ENCODE measurements at regions not wholly inside any gene's neighbourhood (a gene's known extent, or its start where the extent isn't known, plus 50 kb on each side); places are given as distances from the start of the nearest gene placed in this dataset.

DNA sequence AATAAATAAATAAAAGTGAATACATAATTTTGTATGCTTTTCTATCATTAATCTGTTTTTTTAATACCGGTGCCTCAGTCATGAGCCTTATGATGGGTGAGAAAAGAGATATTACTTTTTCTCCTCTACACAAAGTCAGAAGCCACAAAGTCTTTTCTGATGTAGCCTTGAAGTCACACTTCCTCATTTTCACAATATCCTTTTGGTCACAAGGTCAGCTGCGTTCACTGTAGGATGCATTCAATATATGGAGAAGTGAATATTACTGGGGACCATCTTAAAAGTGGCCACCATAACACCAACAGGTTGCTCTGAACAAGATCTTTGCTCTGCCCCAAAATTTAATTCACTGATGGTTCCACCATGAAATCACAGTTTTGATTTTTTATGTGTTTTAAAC is 83.3 kb upstream of the TNR start:
- no peak for DNase-seq (ENCODE audit: low read depth, low spot score)

DNA sequence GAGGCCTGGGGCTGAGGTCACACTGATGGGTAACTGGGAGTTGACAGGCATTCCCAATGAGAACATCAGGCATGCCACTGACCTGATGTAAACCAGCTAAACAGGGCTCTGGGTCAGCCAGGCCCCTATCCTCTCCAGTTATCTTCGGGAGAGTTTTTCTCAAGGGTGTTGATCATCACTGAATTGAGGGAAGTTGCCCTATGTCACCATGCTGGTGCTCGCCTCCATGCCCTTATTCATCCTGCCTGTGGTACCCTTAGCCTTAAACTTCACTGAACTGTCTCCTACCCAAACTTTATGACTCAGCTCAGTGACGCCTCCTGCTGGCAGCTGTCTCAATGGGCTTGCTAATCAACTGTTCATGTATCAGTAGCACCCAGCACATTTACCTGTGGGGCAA is 80.7 kb upstream of the TNR start:
- no peak for DNase-seq (ENCODE audit: low read depth, low spot score)

DNA sequence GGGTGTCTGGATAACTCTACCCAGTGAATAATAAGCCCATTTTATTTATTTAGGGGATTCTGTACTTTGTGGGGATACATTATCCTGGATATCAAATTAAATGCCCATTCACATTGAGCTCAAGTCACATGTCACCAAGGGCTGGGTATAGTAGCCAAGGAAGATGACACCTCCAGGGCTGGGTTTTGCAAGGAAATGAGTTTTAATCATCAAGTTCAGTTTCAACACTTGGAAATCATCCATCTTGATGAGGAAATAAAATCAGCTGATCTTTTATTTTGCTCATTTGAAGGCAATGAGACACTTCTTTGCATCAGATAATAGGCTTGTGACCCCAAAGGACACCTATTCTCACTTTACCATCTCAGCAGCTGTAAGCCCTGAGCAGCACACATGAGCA is 80.0 kb upstream of the TNR start:
- no peak for DNase-seq (ENCODE audit: low read depth, low spot score)

DNA sequence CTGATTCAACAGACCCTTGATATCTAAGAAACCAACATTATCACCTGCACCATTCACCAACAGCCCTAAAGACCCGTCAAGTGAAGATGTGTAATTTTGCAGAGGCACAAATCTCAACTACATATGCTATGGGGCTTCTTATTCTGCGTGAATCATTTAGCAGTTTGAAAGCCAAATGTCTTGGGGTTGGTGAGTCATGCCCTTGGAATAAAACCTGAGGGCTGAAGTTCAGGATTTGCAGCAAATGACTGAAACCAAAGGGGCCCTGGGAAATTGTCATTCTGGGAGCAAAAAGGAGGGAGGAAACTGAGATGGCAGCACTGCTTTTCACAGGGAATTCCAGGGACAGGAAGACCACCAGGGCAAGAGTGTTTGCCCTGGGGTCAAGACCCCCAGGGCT is 79.2 kb upstream of the TNR start:
- no peak for DNase-seq (ENCODE audit: low read depth, low spot score)

DNA sequence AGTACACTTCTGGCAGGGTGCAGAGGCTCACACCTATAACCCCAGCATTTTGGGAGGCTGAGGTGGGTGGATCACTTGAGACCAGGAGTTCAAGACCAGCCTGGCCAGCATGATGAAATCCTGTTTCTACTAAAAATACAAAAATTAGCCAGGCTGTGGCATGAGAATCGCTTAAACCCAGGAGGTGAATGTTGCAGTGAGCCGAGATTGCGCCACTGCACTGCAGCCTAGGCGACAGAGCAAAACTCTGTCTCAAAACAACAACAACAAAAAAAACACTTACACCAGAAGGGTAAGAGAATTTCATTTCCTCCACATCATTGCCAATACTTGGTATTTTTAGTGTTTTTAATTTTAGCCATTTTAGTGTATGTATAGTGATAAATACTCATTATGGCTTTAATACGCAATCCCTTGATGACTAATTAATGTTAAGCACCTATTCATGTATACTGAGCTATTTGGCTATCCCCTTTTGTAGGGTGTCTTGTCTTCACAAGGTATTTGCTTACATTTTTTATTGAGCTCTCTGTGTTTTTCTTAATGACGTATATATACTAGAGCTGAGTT is 77.1 kb upstream of the TNR start:
- no peak for DNase-seq (ENCODE audit: low read depth, low spot score)

DNA sequence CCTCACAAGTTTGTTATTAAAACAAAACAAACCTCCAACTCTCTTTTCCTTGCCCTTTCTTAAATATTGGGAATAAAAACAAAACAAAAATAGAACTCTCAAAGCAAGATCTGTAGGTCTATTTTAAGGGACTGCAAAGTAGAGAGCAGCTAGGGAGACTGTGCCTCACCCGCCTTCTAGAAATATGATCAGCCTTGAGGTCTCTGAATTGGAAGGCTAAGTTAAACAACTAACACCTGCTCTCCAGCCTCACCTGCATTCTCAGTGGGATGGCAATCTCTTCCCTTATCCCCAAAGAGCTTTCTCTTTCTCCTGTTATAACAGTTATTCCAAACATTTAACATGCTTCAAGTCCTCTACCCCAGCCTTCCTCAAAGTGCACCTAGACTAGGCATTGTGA is 75.5 kb upstream of the TNR start:
- DNase-seq (ENCODE audit: low read depth, low spot score): no peak

DNA sequence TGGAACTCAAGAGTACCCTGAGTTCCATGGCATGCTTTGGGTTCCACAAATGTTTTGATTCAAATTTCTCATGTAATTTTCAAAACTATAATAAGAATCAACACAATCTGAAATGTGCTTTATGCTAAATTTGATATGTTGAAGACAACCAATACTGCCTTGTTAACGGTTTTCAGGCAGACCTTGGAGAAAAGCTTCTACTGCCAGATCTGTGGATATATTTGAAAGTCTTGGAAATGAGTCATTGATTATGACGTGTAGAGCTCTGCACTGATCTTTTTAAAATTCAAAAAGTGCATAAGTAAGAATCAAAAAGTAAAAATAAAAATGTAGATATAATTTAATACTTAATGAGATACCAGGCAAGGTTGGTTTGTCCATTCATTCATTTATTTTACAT is 74.0 kb upstream of the TNR start:
- DNase-seq (ENCODE audit: low read depth, low spot score): no peak

DNA sequence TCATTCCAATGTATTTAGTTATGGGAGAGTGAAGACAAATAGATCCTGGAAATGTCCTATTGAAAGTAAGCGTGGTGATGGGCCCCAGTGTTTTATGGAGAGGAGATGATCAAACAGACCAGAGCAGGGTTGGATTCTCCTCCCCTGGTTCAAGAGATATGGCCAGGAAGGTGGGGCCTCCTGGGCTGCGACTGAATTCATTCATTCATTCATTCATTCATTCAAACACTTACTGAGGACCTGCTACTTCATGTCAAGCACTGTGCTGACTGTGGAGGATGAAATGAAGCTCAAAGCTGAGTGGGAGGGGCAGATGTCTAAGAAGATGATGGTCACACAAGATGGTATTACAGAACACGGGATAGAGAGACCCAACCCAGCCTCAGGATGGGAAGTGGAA is 71.5 kb upstream of the TNR start:
- no peak for DNase-seq (ENCODE audit: low read depth, low spot score)

DNA sequence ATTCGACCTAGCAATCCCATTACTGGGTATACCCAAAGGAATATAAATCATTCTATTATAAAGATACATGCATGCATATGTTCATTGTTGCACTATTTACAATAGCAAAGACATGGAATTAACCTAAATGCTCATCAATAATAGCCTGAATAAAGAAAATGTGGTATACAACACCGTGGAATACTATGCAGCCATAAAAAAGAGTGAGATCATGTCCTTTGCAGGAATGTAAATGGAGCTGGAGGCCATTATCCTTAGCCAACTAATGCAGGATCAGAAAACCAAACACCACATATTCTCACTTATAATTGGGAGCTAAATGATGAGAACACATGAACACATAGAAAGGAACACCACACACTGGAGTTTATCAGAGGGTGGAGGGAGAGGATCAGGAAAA is 69.5 kb upstream of the TNR start:
- no peak for DNase-seq (ENCODE audit: low read depth, low spot score)

DNA sequence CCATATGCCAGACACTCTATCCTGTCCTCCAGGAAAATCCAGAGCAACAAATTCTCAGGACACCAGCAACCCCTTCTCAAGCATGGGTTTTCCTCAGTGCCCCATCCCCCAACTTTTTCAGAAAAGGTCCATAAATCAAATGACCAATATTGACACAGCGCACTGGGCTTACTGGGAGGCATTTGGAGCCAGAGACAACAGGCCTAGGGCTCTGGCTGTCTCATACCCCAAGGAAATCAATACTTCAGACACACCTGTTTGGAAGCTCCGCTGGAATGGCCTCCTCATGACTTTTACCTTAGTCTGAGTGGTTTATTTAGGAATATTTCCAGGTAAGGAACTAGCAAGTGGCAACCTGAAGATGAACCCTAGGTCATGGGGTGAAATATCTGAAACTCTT is 66.9 kb upstream of the TNR start:
- no peak for DNase-seq (ENCODE audit: low read depth, low spot score)

DNA sequence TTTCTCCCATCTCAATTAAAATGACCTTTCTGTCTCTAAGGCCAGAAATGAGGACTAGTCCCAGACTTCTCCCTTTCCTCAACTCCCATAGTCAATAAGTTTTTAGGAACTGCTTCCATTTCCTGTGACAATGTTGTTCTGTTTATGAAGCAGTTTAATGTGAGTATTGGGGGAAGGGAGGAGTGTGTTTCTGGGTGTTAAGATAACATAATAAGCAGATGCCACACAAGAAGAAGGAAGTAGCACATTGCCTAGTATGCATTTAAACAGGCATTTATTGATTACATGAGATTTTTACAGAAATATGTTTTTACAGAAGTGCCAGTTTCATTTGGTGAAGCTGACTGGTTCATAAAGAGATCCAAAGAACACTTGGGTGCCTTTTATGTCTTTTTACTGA is 65.6 kb upstream of the TNR start:
- no peak for DNase-seq (ENCODE audit: low read depth, low spot score)

DNA sequence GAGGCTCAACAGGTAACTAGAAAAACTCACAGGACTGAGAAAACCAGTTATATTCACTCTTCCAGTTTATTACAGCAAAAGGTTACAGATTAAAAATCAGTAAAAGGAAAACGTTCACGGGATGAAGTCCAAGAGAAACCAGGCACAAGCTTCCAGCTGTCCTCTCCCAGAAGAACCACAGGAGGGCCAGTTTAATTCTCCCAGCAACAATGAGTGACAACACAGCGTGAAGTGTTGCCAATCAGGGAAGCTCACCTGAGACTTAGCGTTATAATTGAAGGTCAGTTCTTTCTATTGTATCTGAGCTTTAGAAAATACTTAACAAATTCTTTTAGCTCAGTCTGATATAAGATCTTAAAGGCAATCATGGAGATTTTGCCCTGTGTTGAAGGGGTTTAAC is 65.2 kb upstream of the TNR start:
- no peak for DNase-seq (ENCODE audit: low read depth, low spot score)

DNA sequence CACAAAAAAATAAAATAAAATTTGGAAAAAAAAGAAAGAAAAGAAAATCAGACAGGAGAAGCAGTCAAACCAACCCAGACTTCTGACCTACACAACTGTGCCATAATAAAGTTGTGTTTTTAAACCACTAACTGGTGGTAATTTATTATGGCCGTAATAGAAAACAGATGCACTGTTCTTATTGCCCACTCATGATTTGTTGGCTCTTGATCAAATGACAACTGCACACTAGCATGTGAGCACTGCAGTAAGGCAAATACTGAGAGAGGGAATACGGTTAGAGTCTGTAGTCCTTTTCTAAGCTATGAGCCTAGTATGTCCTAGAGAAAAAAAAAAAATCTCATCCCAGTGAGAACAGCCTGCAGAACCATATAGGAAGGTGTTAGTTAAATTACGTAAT is 61.2 kb upstream of the TNR start:
- no peak for DNase-seq (ENCODE audit: low read depth, low spot score)

DNA sequence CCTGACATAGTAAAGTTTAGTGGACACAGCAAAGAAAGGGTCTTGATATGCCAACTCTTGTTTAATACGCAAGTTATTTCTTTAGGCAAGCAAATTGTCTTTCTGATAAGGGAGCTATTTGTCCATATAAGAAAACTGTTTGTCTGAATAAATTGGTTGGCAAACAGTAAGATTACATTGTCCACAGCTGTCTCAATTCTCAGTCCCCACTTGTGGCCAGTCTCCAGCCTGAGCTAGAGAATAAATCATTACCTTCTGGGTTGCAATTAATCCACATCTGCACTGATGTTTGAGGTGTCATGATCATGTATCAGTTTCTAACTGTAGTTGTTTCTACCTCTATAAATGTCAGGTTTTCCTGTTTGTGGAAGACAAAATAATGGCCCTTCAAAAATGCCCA is 60.0 kb upstream of the TNR start:
- no peak for DNase-seq (ENCODE audit: low read depth, low spot score)

DNA sequence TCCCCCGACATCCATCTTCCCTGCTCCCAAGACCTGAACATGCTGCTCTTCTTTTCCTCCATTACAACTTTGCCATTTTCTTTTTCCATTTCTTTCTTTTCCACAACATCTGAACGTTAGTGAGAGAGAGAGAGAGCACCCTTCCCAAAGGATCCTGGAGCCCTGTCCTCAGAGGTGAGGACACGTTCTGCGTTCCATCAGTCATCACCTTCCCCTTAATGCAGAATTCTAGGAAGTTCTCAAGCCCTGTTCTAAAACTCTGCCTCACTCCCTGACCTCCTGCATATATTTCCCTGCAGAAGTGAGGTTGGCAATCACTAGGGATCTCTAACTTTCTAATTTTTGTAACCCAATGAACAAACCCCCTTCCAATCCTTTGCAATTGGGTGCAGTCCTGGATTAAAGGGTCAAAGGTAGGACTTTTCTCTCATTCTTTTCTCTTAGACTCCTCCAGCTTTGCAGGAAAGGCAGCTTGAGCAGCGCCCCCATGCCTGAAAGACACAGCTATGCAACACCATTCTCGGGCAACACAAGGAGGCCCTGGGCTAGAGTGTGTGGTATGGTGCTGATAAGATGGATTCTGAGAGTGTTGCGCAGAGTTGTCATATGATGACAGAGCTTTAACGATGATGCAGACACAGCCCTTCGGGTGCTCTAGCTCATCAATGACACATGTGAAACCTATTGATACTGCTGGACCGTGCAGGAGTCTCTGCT is 59.2 kb upstream of the TNR start:
- no peak for DNase-seq (ENCODE audit: low read depth, low spot score)

DNA sequence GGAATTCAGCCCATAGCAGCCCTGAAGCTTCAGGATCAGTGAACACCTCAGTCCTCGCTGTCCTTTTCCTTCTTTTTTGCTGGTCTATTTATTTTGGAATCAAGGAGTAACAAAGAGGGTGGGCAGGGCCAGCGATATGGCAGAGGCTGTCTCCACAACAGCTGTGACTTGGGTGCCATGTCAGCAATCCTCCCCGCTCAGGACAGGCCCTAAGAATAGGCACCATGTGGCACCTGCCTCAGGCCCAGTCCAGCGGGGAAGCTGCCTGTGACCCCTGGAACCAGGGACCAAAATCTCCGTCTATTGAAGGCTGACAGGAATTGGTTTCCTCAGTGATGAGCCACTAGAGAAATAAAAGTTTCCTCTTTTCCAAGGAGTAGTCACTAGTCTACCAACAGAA is 58.6 kb upstream of the TNR start:
- DNase-seq (ENCODE audit: low read depth, low spot score): no peak

DNA sequence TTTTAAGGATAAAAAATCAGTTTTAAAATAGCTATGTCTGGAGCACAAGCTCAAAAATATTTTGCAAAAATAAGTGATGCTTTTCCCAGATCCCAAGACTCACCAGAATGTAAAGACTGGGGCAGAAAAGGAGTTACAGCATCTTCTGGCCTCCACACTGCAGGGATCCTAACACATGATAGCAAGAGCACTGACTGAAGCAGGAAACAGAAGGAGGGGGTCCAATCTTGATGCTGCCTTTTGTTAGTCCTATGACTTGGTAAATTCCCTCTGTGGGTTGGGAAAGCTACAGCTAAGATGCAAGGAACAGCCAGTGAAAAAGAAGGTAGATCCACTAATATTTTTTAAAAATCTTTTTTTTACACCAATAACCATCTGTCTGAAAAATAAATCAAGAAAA is 54.2 kb upstream of the TNR start:
- DNase-seq (ENCODE audit: low read depth, low spot score): no peak

DNA sequence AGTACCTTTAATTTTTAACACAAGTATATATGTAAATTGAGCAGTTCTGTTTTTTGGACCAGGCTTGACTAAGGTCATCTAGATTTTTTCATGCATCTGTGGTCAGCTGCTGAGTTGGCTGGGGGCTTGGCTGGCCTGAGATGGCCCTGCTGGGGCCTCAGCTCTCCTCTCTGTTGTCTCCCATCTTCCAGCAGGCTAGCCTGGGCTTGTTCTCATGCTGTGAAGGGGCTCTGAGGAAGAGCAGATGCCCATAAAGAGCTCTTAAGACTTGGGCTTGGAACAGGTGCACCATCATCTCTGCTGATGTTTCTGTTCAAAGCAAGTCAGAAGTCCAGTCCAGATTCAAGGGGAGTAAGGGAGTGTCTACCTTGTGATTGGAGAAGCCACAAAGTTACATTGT is 51.2 kb upstream of the TNR start:
- DNase-seq (ENCODE audit: low read depth, low spot score): no peak

DNA sequence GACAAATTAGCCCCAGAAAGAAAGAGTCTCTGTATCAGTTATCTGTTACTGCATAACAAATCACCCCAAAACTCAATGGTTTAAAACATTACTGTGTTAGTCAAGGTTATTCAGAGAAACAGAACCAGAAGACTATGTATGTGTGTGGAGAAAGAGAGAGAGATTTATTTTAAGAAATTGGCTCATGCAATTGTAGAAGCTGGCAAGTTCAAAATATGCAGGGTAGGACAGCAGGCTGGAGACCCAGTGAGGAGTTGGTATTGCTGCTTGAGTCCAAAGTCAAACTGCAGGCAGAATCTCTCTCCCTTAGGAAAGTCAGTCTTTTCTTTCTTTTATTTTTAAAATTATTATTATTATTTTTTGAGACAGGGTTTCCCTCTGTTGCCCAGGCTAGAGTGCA is 50.2 kb upstream of the TNR start:
- no peak for DNase-seq (ENCODE audit: low read depth, low spot score)
